ENCODE measurements at regions not wholly inside any gene's neighbourhood (a gene's known extent, or its start where the extent isn't known, plus 50 kb on each side); places are given as distances from the start of the nearest gene placed in this dataset.

DNA sequence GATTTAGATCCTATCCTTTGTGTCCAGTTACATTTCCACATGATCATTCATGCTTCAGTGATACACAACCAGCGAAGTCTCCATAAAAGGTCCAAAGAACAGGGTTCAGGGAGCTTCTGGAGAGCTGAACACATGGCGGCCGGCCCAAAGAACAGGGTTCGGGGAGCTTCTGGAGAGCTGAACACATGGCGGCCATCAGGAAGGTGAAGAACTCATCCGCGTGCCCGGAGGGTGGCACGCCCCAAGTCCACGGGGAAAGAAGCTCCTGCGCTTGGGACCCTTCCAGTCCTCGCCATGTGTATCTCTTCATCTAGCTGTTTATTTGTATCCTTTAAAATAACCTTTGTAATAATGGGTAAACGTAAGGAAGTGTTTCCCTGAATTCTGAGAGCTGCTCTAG is 91.9 kb upstream of the FLRT2 start:
- no peak overlapping the region for H3K4me3 ChIP-seq (replicated peaks; ENCODE audit: low read depth, low read length)
- TF ChIP-seq, protein P1, sequence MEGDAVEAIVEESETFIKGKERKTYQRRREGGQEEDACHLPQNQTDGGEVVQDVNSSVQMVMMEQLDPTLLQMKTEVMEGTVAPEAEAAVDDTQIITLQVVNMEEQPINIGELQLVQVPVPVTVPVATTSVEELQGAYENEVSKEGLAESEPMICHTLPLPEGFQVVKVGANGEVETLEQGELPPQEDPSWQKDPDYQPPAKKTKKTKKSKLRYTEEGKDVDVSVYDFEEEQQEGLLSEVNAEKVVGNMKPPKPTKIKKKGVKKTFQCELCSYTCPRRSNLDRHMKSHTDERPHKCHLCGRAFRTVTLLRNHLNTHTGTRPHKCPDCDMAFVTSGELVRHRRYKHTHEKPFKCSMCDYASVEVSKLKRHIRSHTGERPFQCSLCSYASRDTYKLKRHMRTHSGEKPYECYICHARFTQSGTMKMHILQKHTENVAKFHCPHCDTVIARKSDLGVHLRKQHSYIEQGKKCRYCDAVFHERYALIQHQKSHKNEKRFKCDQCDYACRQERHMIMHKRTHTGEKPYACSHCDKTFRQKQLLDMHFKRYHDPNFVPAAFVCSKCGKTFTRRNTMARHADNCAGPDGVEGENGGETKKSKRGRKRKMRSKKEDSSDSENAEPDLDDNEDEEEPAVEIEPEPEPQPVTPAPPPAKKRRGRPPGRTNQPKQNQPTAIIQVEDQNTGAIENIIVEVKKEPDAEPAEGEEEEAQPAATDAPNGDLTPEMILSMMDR (IDR thresholded peaks at IDR 0.05; ENCODE audit: insufficient read depth, low read length, poor library complexity, severe bottlenecking), result no peak
- H3K27me3 ChIP-seq (replicated peaks; ENCODE audit: control insufficient read depth, insufficient read depth, low read length), result no peaks in the 10 kb centered on the region
- H3K36me3 ChIP-seq (ENCODE audit: control insufficient read depth, insufficient read depth, low read length), result no peaks in the 10 kb centered on the region
- DNase-seq (ENCODE audit: extremely low read depth, insufficient read length), result no peak

DNA sequence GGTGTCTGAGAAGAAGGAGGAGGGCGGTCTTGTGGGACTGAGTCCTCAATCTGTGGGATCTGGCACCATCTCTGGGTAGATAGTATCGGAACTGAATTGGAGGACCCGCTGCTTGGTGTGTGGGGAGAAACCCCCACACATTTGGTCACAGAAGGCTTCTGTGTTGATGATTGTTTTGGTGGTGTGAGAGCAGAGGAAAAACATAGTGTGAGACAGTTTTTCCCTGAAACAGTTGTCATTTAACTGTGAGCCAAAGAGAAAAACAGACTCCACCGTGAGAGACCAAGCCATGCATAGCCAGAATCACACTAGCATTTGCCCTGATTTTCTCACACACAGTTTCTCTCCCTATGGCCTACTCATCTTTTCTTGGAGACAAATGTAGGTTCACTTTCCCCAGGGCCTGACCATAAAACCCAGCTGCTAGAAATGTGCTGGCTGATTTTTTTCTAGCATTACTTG is 91.4 kb upstream of the FLRT2 start:
- no peak overlapping the region for H3K4me3 ChIP-seq (replicated peaks; ENCODE audit: low read depth, low read length)

DNA sequence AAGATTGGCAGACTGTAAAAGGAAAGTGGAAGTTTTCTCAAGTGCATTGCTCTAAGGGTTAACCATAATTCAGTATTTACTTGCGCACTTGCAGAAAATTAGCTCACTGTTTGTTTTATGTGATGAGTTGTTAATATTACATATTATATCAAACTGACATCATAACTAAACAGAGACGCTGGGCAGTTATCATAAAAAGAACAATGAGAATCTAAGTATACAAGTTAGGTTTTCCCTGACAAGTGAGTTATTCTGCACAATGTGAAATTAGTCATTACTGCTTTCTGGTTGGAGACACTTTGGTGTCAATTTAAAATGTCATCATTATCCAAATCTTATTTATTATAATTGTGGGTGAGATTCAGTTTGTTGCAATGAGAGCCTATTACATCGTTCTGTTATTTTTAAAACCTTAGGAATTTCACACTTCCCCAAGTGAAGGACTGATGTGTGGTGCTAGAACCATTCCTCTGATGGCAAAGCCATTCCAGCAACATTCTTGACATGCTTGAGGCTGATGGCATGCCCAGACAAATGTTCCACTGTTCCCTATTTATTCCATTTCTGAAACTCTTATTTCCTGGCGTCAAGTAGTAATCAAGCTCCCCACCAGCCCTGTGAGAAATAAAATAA is 90.1 kb upstream of the FLRT2 start:
- Histone ChIP-seq H3K27me3 (replicated peaks; ENCODE audit: control insufficient read depth, insufficient read depth, low read length) (no peaks in the 10 kb centered on the region), H3K4me3 (replicated peaks; ENCODE audit: low read depth, low read length) (no peak overlapping the region), H3K36me3 (ENCODE audit: control insufficient read depth, insufficient read depth, low read length) (no peaks in the 10 kb centered on the region)
- TF ChIP-seq, protein P1 (IDR thresholded peaks at IDR 0.05; ENCODE audit: insufficient read depth, low read length, poor library complexity, severe bottlenecking), result no peak
- DNase-seq (ENCODE audit: extremely low read depth, insufficient read length), result no peak

More for the DNA sequence above, 91.4 kb upstream of the FLRT2 start:
- Histone ChIP-seq H3K36me3 (ENCODE audit: control insufficient read depth, insufficient read depth, low read length) (no peaks in the 10 kb centered on the region), H3K27me3 (replicated peaks; ENCODE audit: control insufficient read depth, insufficient read depth, low read length) (no peaks in the 10 kb centered on the region)
- TF ChIP-seq, protein P1 (IDR thresholded peaks at IDR 0.05; ENCODE audit: insufficient read depth, low read length, poor library complexity, severe bottlenecking), result no peak
- no peak for DNase-seq (ENCODE audit: extremely low read depth, insufficient read length)

DNA sequence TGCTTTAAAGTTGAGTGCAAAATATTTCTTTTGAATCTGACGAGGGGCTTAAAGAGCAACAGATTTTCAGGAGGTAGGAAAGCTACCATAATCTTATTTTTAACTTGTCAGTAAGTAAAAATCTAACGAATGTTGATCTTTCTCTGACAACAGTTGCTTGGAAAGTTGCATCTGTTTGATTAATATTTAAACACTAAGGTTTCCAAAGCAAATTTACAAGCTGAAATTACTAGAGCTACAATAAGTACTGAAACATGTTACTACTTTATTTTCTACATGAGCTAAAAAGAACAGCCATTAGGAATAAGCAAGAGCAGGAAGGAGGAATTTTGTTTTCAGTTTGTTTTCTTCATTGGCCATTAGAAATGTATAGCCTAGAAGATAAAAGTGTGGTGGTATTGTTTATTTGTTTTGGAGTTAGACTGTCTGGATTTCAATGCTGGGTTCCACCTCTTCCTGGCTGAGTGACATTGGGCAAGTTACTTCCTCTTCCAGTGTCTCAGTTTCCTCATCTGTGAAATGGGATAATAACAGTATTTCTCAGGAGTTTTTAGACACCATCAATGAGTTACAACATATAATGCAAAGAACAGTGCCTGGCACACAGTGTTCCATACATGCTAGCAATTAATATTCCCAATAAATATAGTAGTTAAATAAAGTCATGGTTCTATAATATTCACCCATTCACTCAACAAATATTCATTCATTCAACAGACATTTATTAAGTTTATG is 87.9 kb upstream of the FLRT2 start:
- no peak overlapping the region for H3K4me3 ChIP-seq (replicated peaks; ENCODE audit: low read depth, low read length)
- no peaks in the 10 kb centered on the region for H3K27me3 ChIP-seq (replicated peaks; ENCODE audit: control insufficient read depth, insufficient read depth, low read length)
- TF ChIP-seq, protein P1 (IDR thresholded peaks at IDR 0.05; ENCODE audit: insufficient read depth, low read length, poor library complexity, severe bottlenecking), result no peak
- DNase-seq (ENCODE audit: extremely low read depth, insufficient read length), result no peak
- no peaks in the 10 kb centered on the region for H3K36me3 ChIP-seq (ENCODE audit: control insufficient read depth, insufficient read depth, low read length)

DNA sequence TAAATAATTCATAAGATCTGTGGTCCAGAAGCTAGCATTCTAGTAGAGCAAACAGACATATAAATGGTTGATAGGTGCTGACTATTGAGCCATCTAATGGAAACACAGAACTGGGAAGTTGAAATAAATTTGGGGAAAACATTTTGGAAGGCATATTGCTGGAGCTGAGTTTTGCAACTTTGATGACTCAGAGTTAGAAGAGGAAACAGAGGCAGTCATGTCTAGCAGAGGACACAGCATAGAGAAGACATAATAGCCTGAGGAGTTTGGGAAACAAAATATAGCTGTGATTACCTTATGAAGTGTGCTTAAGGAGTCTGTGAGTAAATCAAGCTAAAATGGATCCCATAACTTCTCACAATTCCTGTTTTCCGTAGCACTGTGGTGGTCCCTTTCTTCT is 86.9 kb upstream of the FLRT2 start:
- DNase-seq (ENCODE audit: extremely low read depth, insufficient read length), result no peak
- Histone ChIP-seq H3K4me3 (replicated peaks; ENCODE audit: low read depth, low read length) (no peak overlapping the region), H3K36me3 (ENCODE audit: control insufficient read depth, insufficient read depth, low read length) (no peaks in the 10 kb centered on the region), H3K27me3 (replicated peaks; ENCODE audit: control insufficient read depth, insufficient read depth, low read length) (no peaks in the 10 kb centered on the region)
- TF ChIP-seq, protein P1 (IDR thresholded peaks at IDR 0.05; ENCODE audit: insufficient read depth, low read length, poor library complexity, severe bottlenecking), result no peak
